GM12878 (cell line): ENCODE measurements at regions not wholly inside any gene's neighbourhood (a gene's known extent, or its start where the extent isn't known, plus 50 kb on each side); places are given as distances from the start of the nearest gene placed in this dataset.

Experiments used
- ATAC-seq: fragments of 200-7000 bp; cut with Tn5 transposase; 3 replicates; pipeline ENCODE4 v1.9.1; 2020; ENCODE audit warnings: mild to moderate bottlenecking, moderate library complexity
- BruUV-seq: library from RNA; stranded (reverse); fragments of 400-500 nt; replicated peaks from 2 replicates; lab custom pipeline; 2021; lab: Mats Ljungman, UMichigan
- CTCF ChIA-PET: fragments of 300-600 bp; sonication (Branson Sonifier 250); formaldehyde crosslinking; extraction: SDS; loops from one replicate; lab custom pipeline; 2021; ENCODE audit warnings: inconsistent platforms; lab: Yijun Ruan, JAX
- POLR2A ChIA-PET: fragments of 350-600 bp; formaldehyde crosslinking; extraction: SDS; loops from one replicate; lab custom pipeline; 2021; ENCODE audit warnings: inconsistent platforms; lab: Charles Lee
- RAD21 ChIA-PET: fragments of 300-600 bp; sonication (Branson Sonifier 250); formaldehyde crosslinking; loops from one replicate; lab custom pipeline; 2023; ENCODE audit warnings: antibody characterized with exemption; ENCODE audit not compliant: unreplicated experiment; lab: Charles Lee
- SMC1A ChIA-PET: fragments of 300-600 bp; sonication (Branson Sonifier 250); formaldehyde crosslinking; loops from one replicate; lab custom pipeline; 2023; ENCODE audit not compliant: unreplicated experiment, uncharacterized antibody; lab: Charles Lee
- DNase-seq: peaks from one replicate; pipeline ENCODE4 v3.0.0-alpha.2; 2011; ENCODE audit warnings: low read depth, low spot score
- FAIRE-seq: peaks from 3 replicates; lab custom pipeline; 2011; peaks lifted over from hg19 to GRCh38; lab: Jason Lieb, UNC
- H2AFZ ChIP-seq: 2 replicates; pipeline ENCODE4 v1.6.0; 2011; ENCODE audit warnings: low read depth, low read length, control low read depth; ENCODE audit not compliant: control insufficient read depth
- H3K27ac ChIP-seq: 2 replicates; pipeline ENCODE4 v1.5.1; 2011; ENCODE audit warnings: control low read depth; ENCODE audit not compliant: control insufficient read depth, insufficient read depth
- H3K27me3 ChIP-seq, 2 experiments: replicated peaks in 1 of 2; 2 replicates each; pipeline versions ENCODE4 v1.6.0 to v1.6.1; 2011; ENCODE audit warnings: low read length in 1 of 2; ENCODE audit not compliant: control insufficient read depth in 2 of 2, insufficient read depth in 2 of 2
- H3K36me3 ChIP-seq, 2 experiments: 2 replicates each; pipeline ENCODE4 v1.5.1; 2011; ENCODE audit warnings: low read length in 1 of 2; ENCODE audit not compliant: control insufficient read depth in 2 of 2, insufficient read depth in 2 of 2
- H3K4me1 ChIP-seq: 2 replicates; pipeline ENCODE4 v1.6.1; 2011; ENCODE audit warnings: mild to moderate bottlenecking, low read length, moderate library complexity, mixed read lengths; ENCODE audit not compliant: control insufficient read depth, insufficient read depth
- H3K4me2 ChIP-seq: 2 replicates; pipeline ENCODE4 v1.6.0; 2011; ENCODE audit warnings: control low read depth; ENCODE audit not compliant: control insufficient read depth, insufficient read depth
- H3K4me3 ChIP-seq: fragments of 200-600 bp; sonication (generic); 2 replicates; pipeline ENCODE4 v1.5.1; 2016
- H3K79me2 ChIP-seq: 2 replicates; pipeline ENCODE4 v1.6.0; 2011; ENCODE audit warnings: low read length; ENCODE audit not compliant: control insufficient read depth, insufficient read depth
- H3K9ac ChIP-seq: 2 replicates; pipeline ENCODE4 v1.8.0; 2011; ENCODE audit warnings: low read length, control low read depth, mixed read lengths; ENCODE audit not compliant: control insufficient read depth, insufficient read depth
- H3K9me3 ChIP-seq: replicated peaks from 3 replicates; pipeline ENCODE4 v1.5.1; 2011; ENCODE audit warnings: mild to moderate bottlenecking, low read length; ENCODE audit not compliant: control insufficient read depth, insufficient read depth
- H4K20me1 ChIP-seq: 2 replicates; pipeline ENCODE4 v1.6.0; 2011; ENCODE audit not compliant: control insufficient read depth, insufficient read depth
- CBFB ChIP-seq: IDR thresholded peaks from 2 replicates; pipeline ENCODE4 v1.6.1; 2016; ENCODE audit warnings: antibody characterized with exemption, low read depth
- FOXK2 ChIP-seq: fragments of 450-650 bp; IDR thresholded peaks from 2 replicates; pipeline ENCODE4 v1.6.1; 2017; ENCODE audit warnings: mild to moderate bottlenecking, moderate library complexity
- LARP7 ChIP-seq: fragments of 450-650 bp; IDR thresholded peaks from 2 replicates; pipeline ENCODE4 v1.6.1; 2017; ENCODE audit warnings: mild to moderate bottlenecking
- SREBF1 ChIP-seq: IDR thresholded peaks from 2 replicates; pipeline ENCODE4 v1.6.1; 2012; ENCODE audit warnings: mild to moderate bottlenecking, low read length
- WGBS: methylation state at CpG from one replicate; pipeline ENCODE4 v1.1.6; 2016; ENCODE audit warnings: low lambda C conversion rate; ENCODE audit not compliant: insufficient replicate concordance, insufficient coverage; ENCODE audit errors: missing lambda C conversion rate; 5-methylcytosine and 5-hydroxymethylcytosine counted together
- in situ Hi-C: fragments of 300-500 bp; cut with MboI; formaldehyde crosslinking; loops from 9 replicates; pipeline ENCODE4 v1.14.3; 2018; ENCODE audit warnings: mixed read lengths
- intact Hi-C: fragments of 100-400 bp; cut with micrococcal nuclease; formaldehyde crosslinking; loops from one replicate; pipeline ENCODE4 v1.14.2; 2022; ENCODE audit not compliant: unreplicated experiment
- TF ChIP-seq, protein P1 (sequence below): fragments of 450-650 bp; formaldehyde crosslinking; IDR thresholded peaks from 2 replicates; pipeline ENCODE4 v1.4.0; 2020; ENCODE audit warnings: mild to moderate bottlenecking, moderate library complexity

DNA sequence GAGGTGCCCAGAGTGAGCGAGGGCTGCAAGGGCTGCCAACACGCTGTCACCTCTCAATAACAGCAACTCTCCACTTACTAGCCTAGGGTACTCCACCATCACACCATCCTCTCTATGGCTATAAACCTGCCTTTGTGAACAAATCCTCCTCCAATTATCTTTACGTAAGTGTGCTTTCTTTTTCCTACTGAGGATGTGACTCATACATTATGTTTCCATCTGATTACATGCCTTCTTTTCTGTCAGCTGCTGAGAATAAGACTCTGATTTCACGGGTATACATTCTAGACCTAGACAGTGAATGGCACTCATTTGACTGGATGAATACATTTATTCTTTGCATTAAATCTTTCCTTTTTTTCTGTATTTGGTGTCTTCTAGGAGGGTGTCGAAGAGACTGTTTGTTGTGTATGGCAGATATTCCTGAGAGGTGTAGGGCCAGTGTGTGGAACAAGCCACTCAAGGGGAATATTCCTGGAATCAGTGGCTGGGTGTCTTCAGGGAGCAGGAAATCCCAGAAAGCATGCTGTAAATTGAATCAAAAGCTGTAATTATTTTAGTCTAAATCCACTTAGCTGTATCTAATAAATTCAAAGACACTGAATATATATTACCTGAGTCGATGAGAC lies 327.3 kb upstream of the TMTC1 start:
- CTCF ChIA-PET = no interaction called here
- TF ChIP-seq FOXK2 (no peak), LARP7 (no peak), SREBF1 (no peak), CBFB (no peak)
- TF ChIP-seq, protein P1, sequence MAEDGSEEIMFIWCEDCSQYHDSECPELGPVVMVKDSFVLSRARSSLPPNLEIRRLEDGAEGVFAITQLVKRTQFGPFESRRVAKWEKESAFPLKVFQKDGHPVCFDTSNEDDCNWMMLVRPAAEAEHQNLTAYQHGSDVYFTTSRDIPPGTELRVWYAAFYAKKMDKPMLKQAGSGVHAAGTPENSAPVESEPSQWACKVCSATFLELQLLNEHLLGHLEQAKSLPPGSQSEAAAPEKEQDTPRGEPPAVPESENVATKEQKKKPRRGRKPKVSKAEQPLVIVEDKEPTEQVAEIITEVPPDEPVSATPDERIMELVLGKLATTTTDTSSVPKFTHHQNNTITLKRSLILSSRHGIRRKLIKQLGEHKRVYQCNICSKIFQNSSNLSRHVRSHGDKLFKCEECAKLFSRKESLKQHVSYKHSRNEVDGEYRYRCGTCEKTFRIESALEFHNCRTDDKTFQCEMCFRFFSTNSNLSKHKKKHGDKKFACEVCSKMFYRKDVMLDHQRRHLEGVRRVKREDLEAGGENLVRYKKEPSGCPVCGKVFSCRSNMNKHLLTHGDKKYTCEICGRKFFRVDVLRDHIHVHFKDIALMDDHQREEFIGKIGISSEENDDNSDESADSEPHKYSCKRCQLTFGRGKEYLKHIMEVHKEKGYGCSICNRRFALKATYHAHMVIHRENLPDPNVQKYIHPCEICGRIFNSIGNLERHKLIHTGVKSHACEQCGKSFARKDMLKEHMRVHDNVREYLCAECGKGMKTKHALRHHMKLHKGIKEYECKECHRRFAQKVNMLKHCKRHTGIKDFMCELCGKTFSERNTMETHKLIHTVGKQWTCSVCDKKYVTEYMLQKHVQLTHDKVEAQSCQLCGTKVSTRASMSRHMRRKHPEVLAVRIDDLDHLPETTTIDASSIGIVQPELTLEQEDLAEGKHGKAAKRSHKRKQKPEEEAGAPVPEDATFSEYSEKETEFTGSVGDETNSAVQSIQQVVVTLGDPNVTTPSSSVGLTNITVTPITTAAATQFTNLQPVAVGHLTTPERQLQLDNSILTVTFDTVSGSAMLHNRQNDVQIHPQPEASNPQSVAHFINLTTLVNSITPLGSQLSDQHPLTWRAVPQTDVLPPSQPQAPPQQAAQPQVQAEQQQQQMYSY (CRISPR knock-in tag) = no peak
- TF ChIP-seq, all 136 proteins: peak for 0
- ChIA-PET POLR2A (no interaction called here), RAD21 (no interaction called here), SMC1A (no interaction called here)
- Histone ChIP-seq H3K4me1 (no peaks in the 10 kb centered on the region), H3K4me2 (no peak overlapping the region), H3K79me2 (no peaks in the 10 kb centered on the region), H3K9me3 (no peaks in the 10 kb centered on the region), H3K9ac (no peak overlapping the region), H3K36me3 (no peaks in the 10 kb centered on the region), H4K20me1 (no peaks in the 10 kb centered on the region), H3K27me3 (no peaks in the 10 kb centered on the region), H3K4me3 (no peak overlapping the region), H2AFZ (no peak overlapping the region), H3K27ac (no peak overlapping the region)
- 37% methylated on average over 6 of the region's 6 CpGs for WGBS
- BruUV-seq = no TSS peak
- ATAC-seq (no peak), FAIRE-seq (no peak), DNase-seq (no peak)
- intact Hi-C loops (no loop called here), in situ Hi-C loops (no loop called here)
